Stimulated activated CD4-positive, alpha-beta T cell treated with anti-CD3 and anti-CD28 coated beads, Interleukin-1b, Interleukin-23, amount 100 ng/mL, for 24 hours (primary cell): ENCODE measurements at regions not wholly inside any gene's neighbourhood (a gene's known extent, or its start where the extent isn't known, plus 50 kb on each side); places are given as distances from the start of the nearest gene placed in this dataset.

Source experiments
- DNase-seq, 4 experiments: peaks; one replicate each; pipeline ENCODE4 v3.0.0-alpha.2; 2020; ENCODE audit warnings: low read depth in 4 of 4, low spot score in 1 of 4

DNA sequence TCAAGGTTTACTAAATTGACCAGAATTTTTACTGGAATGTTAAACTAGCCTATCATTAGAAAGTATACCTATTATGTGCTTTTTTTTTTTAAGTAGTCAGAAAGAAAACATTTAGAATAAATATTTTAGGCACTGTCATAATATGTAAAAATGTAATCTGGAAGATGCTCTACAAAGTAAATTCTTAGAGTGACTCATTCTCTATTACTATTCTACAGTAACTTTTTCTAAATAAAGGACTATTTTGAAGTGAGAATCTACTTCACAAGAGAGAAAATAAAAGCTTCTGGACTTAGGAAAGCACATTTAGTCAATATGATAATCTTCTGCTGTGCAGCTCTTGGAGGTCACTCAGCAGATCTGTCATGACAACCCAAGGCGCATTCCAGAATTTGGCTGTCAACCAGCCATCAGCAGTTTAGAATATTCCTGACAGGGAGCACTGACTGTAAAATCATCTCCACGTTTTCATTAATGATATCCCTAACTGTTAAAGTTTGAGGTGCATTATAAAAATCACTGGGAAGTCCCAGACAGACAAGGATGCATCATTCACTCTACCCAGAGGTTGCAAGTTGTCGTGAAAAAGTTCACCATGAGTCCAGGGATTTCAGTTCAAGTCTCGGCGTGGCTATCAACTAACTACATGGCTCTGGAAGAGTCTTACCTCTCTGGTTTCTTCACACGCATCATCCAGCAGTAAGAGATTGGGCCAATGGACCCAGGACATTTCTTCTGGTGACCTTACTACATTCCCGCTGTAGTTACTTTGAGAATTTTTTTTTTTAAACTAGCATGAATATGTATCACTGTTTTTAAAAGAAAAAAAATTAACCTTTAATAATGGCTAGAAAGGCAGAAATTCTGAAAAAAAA lies 374.9 kb downstream of the GJA1 start:
- no peak for DNase-seq

DNA sequence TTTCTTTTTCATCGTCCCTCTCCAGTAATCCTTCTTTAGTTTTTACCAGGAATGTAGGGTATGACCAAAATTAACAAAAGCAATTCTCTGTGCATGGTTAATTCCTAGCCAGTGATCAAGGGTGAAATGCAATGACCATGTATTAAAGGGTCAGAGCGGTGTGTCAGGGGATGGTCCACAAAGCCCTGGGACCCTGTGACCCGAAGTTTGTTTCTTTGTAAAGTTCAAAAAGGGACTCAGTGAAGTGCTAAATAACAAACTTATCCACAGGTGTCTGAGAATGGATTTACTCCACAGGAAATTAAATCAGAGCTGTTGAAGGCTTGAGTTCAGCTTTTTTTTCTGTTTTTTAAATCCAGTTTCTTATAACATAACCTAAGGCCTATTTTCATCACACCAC lies 375.7 kb downstream of the GJA1 start:
- DNase-seq: no peak

DNA sequence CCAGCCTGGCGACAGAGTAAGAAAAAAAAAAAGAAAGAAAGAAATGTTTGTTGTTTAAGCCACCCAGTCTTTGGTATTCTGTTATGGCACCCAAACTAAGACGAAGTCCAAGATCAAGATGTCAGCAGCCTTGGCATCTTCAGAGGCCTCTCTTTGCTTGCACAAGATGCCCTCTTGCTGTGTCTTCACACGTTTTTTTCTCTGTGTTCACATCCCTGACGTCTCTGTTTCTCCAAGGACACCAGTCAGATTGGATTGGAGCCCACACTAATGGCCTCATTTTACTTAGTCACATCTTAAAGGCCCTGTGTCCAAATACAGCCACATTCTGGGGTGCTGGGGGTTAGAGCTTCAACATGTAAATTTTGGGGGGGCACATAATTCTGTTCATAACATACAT lies 380.9 kb downstream of the GJA1 start:
- no peak for DNase-seq

DNA sequence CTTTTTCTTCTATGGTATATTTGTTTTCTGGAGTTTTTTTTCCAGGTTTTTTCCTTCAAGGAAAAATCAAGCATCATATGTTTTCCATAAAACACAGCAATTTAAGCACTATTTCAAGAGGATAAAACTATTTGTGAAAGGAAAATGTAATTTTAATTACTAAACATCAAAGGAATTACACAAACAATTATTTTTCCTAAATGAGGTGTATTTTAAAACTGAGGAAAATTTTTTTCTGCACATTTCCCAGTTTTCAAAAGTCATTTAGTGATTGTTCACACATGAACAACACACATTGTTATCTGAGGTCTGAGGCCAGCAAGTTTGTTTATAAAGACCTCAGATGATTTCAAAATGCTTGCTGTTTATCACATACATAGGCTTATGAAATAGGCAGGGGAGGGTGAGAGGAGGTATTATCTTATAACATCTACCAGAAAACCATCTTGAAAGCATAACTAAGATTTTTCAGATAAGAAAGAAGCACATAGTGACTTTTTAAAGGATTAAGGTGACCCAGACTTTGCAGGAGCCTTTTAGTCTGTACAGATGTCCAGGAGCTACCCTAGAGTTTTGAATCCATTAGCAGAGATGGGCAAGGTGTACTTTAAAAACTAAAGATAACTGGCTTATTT lies 381.6 kb downstream of the GJA1 start:
- no peak for DNase-seq

DNA sequence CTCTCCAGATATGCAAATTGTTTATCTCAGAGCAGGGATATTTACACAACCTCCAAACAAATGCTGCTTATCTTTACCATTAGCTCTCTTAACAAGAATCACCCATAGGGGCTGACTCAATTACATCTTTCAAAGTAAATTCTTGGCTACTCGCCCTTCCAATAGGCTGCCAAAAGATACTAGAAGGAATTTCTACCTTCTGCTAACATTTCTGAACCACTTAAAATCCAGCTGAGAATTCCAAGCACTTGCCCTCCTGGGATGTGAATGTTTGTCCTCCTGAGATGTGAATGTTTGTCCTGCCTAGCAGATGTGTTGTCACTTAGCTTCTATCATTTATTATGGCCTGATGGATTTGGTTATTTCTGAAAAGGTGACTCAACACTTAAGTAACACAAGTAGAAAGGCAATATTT lies 388.0 kb downstream of the GJA1 start:
- no peak for DNase-seq

DNA sequence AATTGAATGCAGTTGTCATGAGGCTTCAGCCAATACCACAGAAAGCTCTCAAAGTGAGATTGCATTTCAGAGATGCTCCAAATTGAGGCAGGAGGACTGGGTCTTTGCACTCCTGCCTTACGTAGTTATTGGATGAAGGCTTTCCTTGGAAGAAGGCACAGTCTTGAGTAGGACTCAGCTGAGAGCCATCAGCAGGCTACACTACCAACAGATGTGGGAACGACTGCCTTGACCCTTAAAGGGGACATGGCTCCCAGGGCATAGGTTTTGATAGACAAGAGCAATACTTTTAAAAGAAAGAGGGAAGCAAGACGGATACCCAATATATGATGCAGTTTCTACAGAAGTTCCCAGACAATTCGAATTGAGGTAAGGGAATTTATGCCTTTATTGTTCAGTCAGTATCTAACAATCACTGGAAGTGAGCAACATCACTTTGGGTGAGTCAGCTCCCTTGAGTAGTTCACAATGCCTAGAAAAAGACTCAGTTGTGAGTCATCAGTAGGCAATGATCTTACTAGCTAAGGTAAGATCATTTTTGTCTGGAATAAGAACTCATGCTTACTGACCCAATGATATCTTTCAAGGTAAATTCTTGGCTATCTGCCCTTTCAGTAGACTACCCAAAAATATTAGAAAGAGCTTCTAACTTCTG lies 390.8 kb downstream of the GJA1 start:
- no peak for DNase-seq

DNA sequence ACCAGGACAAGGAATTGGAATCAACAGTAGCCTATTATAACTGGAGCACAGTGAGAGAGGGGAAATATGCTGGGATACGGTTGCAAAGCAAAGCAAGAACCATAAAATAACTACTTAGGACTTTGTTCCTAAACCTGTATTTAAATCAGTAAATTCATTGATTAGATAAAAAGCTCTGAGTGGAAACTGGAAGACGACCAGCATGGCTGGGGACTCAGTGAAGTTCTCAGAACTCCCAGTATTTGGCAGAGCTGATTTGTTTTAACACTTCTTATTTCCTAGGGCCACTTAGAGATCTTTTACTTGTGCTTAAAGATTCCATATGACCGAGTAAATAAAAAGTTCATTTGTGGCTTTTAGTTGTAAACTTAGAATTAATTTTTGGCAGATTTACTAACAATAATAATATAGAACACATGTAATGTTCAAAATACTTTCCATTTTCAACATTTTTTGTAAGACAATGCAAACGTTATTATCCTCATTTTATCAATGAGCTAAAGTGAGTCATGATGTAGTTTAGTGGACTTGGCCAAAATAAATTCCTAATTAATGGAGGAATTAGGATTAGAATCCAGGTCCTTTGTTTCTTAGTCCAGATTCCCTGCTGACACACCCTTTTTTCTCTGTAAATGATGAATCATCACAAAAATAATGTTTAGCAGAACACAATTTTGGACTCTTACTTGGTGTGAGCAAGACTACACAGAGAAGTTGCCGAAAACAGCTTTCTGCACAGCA lies 392.9 kb downstream of the GJA1 start:
- DNase-seq: no peak

DNA sequence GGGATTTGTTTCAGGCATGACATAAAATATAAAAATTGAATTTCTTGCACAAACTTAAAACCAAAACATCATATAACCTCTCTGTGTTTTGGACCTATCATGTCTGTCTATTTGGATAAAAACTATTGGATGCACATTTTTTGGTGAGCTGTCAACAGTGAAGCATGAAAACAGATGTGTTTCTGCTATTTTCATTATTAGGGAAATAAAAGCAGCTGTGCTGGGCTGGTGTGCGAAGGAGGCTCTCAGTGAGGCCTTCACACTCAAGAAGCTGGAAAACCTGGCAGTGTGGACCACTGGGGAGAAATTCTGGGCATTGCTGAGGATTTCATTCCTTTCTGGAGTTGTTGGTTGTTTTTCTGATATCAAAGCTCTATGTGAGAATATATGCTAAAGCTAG lies 395.3 kb downstream of the GJA1 start:
- no peak for DNase-seq

DNA sequence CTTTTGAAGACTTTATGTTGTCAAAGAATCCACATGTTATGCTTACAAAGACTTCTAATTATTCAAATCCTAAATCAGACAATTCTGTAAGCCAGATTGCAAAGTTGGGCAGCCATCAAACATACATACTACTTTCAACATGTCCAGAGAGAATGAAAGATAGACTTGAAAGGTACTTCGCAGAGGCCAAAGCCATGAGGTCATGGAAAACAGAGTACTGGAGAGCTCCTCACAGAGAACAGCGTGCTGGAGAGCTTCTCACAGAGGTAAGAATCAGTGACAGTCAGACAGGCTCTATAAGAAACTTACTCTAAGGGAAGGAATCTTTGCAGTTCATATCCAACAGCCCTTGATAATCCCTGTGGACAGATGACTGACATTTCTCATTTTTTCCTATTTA lies 400.2 kb downstream of the GJA1 start:
- DNase-seq: no peak

DNA sequence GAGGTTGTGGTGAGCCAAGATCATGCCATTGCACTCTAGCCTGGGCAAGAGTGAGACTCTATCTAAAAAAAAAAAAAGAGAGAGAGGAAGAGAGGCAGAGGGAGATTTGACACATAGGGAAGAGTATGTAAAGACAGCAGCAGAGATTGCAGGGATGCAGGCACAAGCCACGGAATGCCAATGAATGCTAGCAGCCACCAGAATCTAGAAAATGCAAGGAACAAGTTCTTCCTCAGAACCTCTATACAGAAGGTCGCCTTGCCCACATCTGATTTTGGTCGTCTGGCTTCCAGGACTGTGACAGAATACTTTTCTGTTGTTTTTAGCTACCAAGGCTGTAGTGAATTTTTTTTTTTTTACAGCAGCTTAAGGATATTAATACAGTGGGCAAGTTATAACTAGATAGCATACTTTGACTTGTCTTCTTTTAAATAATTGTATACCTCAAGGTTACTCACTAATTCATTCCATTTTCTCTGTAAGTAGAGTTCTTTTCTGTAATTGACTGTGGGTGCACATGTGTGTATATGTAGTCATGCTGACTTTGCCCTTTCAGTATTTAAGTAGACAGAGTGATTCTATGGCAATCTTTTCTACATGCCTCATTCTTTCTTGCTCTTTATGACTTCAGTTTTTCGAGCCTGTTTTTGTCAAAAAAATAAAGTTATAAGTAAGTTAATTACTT lies 402.2 kb downstream of the GJA1 start:
- DNase-seq: no peak

DNA sequence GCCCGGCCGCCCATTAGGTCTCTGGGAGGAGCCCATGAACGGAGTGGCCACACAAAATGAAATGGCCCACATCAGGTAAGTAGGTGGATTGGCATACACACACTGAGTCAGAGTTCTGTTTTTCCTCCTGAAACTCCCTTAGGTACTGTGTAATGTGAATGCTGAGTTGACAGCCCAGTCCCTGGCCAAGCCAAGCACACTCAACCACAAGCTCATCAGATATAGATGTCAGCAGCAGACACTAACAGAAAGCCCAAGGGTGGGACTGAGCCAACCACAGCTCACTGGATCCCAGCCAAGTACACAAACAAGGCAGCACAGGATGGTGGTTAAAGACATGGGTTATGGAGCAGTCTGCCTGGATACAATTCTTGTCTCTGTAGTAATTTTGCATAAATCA lies 403.4 kb downstream of the GJA1 start:
- DNase-seq: no peak

DNA sequence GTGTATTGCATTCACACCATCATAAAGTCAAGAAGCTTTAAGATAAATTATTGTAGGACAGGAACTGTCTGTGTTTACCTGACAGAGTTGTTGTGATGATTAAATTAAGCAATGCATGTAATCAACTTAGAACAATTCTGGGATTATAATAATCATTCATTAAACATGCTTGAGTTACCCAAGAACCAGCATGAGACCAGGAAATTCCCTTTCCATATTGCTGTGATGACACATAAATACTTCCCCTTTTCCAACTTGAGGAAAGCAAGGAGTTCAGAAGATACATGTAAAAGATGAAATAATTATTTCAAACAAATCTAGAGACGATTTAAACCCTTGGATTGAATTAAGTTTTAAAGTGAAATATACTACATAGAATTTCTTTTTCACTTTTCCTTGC lies 404.4 kb downstream of the GJA1 start:
- no peak for DNase-seq

DNA sequence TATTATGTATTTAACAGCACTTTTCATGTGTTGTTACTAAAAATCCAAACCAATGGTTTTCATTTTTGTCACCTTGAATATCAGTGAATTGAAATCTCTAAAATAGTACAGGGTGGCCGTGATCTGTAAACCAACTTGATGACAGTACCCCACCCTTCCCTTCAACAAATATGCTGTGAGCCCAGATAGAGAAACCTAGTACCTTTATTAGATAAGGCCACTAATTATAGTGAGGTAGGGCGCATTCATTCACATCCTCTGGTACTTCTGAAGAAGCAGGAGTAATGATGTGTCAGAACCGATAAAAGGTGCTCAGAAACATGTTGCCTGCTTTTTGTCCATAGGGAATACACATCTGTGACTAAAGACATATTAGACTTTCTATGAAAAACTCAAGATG lies 409.5 kb downstream of the GJA1 start:
- no peak for DNase-seq

DNA sequence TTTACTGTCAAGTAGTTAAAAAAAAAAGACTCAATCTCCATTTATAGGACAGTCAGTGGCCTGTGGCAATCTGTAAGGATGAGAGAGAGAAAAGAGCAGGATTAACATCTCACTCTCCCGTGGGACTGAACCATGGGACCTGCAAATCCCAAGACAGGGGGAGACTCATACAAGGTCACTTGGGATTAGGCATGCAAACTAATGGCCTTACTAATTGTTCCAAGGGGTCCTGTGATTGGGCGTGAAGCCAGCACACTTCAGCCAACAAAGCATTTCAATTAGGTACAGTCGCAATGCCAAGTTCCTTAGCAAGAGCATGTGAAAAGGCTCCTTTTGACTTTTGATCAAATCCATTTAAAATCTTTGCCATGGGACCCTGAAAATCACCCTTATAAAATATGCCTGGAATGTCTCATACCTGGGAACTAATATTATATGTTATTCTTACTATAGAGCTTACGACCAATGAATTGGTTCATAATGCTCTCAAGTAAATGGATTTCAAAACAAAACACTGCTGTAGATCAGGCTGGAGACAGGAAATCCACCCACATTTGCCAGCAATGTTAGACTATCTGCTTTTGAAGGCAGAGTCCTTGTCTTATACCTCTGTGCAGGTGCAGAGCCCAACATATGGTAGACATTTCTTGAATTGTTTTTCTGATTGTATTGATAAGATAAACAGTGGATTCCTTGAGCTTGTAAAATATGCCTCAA lies 412.5 kb downstream of the GJA1 start:
- DNase-seq: no peak

DNA sequence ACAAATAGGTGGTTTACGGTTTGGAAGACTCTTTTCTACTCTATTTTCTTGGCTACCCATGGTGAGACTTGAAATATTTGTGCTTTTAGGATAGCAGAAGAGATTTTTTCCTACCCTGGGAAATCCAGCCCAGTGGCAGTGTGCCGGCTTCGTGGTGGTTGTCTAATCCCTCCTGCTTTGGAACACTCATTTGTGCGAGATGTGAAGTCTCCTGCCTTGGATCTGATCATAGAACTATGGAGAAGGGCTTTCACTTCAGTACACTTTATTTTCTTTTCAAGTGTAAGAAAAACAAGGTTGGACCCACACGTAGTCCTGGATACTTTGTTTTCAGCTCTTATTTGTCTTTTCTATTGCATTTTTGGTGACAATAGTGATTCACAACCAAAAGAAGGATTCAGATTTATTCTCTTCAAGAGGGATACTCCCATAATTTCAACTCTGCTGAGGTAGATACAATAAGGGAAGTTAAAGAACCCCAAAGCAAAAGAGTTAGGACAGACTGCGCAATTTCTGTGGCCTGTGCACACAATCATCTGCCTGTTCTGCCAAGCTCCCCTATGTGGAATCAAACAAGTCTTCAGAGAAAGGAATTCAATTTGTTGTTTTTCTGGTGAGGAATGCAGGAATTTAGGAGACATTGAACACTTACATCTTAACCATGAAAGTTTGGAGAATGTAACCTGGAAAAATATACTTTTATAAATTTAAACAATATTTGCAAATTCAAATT lies 413.2 kb downstream of the GJA1 start:
- no peak for DNase-seq

DNA sequence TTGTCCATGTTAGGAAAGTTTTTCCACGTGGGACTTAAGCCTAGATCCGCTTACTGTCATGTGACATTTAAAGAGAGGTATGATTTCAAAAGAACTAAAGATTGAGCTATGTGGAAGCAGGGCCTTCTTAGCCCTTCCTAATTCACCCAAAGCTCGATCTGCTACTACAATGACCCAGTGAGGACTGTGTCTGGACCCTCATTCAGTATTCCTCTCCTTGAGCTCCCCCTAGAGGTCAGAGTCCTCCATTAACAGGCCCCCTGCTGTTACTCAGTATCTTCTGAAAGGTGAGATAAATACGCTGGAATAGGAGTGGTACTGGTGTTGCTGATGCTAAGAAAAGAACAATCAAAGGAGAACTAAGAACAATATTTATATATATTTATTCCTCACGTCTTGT lies 414.0 kb downstream of the GJA1 start:
- peak in 1 of 4 experiments; percentile 13 for DNase-seq

DNA sequence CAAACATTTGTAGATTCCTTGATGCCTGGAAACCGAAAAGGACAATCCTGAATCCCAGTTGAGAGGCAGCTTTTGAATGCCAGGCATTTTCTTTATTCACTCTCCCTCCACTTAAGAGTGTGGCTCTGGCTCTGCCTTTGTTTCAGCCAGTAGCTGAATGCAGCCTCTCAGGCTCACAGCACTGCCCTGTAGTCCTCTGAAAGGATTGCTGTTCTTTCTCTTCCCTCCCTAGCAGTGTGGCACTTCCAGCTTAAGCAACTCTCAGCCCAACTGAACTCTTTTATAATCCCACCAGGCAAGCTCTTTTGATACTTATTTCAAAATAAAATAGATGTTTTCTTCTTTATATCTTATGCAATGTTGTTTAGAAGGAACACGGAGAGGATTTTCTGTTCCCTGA lies 415.6 kb downstream of the GJA1 start:
- no peak for DNase-seq

DNA sequence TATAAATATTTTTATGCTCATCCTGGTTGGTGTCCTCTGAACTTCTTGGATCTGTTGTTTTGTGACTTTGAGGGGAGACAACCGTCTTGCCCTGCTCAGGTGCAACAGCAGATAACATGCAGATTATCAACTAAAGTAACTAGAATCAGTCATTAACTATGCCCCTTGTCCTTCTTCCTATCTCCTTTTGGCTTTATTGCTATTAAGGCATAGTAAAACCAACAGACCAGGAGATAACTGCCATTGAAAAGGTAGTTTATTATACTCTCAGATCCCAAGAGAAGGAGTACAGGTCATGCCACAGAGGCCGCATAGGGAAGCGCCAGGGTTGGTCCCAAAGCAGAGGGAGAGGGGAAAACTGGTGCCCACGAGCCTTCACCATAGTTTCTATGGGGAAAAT lies 418.2 kb downstream of the GJA1 start:
- no peak for DNase-seq

DNA sequence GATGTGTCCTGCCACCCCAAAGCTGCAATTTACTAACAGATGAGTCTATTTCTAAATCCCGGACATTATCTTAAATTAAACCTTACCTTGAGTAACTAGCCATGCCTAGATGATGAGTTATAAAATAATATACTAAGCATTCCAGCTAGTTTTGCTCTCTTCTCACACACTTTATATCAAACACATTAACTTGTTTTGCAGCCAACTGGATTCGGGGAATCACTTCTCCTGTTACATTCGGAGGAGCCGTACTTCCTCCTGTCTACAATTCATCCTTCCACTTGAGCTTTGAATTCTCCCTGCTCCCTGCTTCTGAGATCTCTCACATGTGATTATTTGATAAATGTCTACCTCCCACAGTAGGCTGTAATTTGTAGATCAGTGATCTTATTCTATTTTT lies 420.1 kb downstream of the GJA1 start:
- DNase-seq: no peak

DNA sequence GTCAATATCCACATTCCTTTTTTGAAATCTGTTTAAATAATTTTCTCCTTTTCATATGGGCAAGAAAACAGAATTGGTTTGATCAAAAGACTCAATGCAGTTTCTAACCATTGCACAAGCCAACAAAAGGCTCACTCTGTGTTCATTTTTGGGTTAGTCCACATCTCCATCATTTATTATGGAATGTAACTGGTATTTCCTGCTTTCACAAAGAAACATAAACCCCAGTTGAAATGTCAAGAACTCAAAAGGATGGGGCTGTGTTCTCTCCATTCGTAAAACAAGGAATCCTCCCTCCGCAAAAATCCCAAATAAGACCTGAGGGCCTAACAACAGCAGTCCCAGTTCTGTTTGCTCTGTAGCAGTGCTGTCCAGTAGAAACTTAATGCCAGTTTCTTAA lies 420.9 kb downstream of the GJA1 start:
- no peak for DNase-seq
